ENCODE measurements at regions not wholly inside any gene's neighbourhood (a gene's known extent, or its start where the extent isn't known, plus 50 kb on each side); places are given as distances from the start of the nearest gene placed in this dataset.

DNA sequence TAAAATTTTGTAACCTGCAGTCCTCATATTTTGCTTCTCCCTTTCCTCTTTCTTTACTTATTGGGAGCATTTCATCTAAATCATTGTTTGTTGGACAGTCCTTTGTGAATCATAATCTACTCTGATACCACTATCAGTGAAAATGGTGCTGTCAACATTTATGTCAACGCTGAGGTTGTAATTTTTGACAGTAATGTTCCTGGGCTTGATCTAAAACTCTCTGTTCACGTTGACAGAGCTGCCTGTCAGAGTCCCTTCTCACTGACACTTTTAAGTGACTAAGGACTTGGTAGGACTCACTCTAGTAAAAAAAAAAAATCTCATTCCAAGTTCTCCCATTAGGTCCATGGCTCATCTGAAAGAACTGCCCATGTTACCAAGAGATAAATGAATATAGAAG is 1640.8 kb upstream of the PIK3C3 start:
- Histone ChIP-seq H3K27ac (ENCODE audit: low read depth, low read length) (no peak overlapping the region), H3K9ac (ENCODE audit: low read length) (no peak overlapping the region), H3K79me2 (ENCODE audit: insufficient read depth, low read length) (no peaks in the 10 kb centered on the region), H2AFZ (ENCODE audit: low read depth, low read length) (no peak overlapping the region), H3K9me3 (ENCODE audit: insufficient read depth, low read depth, low read length) (no peaks in the 10 kb centered on the region), H3K36me3 (ENCODE audit: insufficient read depth, low read length) (no peaks in the 10 kb centered on the region), H3K4me2 (ENCODE audit: low read length) (no peak overlapping the region), H3K4me1 (ENCODE audit: insufficient read depth, low read length) (no peaks in the 10 kb centered on the region), H3K4me3 (ENCODE audit: insufficient read depth, low read depth, low read length) (no peak overlapping the region), H4K20me1 (ENCODE audit: insufficient read depth, low read length) (no peaks in the 10 kb centered on the region), H3K27me3 (ENCODE audit: insufficient read depth, low read length) (no peaks in the 10 kb centered on the region)
- Mint-ChIP-seq H3K4me3 (ENCODE audit: unreplicated experiment) (no peak overlapping the region), H3K36me3 (ENCODE audit: low read depth, unreplicated experiment) (no peaks in the 10 kb centered on the region), H3K27me3 (ENCODE audit: low read depth, unreplicated experiment) (no peaks in the 10 kb centered on the region), H3K9me3 (ENCODE audit: unreplicated experiment) (no peaks in the 10 kb centered on the region), H3K27ac (ENCODE audit: unreplicated experiment) (no peak overlapping the region), H3K4me1 (ENCODE audit: low read depth, unreplicated experiment) (no peaks in the 10 kb centered on the region)
- FAIRE-seq (no peak), DNase-seq (ENCODE audit: low read depth) (no peak)
- TF ChIP-seq EZH2 (IDR thresholded peaks at IDR 0.05; ENCODE audit: insufficient read depth, low read length), result no peak
- TF ChIP-seq, protein P1, sequence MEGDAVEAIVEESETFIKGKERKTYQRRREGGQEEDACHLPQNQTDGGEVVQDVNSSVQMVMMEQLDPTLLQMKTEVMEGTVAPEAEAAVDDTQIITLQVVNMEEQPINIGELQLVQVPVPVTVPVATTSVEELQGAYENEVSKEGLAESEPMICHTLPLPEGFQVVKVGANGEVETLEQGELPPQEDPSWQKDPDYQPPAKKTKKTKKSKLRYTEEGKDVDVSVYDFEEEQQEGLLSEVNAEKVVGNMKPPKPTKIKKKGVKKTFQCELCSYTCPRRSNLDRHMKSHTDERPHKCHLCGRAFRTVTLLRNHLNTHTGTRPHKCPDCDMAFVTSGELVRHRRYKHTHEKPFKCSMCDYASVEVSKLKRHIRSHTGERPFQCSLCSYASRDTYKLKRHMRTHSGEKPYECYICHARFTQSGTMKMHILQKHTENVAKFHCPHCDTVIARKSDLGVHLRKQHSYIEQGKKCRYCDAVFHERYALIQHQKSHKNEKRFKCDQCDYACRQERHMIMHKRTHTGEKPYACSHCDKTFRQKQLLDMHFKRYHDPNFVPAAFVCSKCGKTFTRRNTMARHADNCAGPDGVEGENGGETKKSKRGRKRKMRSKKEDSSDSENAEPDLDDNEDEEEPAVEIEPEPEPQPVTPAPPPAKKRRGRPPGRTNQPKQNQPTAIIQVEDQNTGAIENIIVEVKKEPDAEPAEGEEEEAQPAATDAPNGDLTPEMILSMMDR (IDR thresholded peaks at IDR 0.05; ENCODE audit: insufficient read depth, low read depth, low read length), result no peak

DNA sequence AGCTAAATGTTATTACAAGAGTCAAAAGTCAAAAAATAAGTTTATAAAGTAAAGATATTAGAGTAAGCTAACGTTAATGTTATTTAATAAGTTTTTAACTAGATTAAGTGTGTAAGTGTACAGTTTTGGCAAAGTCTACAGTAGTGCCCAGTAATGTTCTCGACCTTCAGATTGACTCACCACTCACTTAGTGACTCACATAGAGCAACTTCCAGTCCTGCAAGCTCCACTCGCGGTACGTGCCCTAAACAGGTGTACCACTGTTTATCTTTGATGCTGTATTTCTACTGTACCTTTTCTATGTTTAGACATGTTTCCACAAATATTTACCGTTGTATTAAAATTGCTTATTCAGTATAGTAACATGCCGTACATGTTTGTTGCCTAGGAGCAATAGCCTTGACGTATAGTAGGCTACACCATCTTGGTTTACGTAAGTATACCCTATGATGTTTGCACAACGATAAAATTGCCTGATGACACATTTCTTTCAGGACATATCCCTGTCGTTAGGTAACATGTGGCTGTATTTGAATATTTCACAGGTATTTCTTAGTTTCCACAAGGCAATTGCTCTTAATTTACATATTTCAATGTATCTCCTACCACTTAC is 1641.9 kb upstream of the PIK3C3 start:
- Histone ChIP-seq H3K27ac (ENCODE audit: low read depth, low read length) (no peak overlapping the region), H3K9me3 (ENCODE audit: insufficient read depth, low read depth, low read length) (no peaks in the 10 kb centered on the region), H3K79me2 (ENCODE audit: insufficient read depth, low read length) (no peaks in the 10 kb centered on the region), H3K4me1 (ENCODE audit: insufficient read depth, low read length) (no peaks in the 10 kb centered on the region), H2AFZ (ENCODE audit: low read depth, low read length) (no peak overlapping the region), H3K4me2 (ENCODE audit: low read length) (no peak overlapping the region), H4K20me1 (ENCODE audit: insufficient read depth, low read length) (no peaks in the 10 kb centered on the region), H3K9ac (ENCODE audit: low read length) (no peak overlapping the region), H3K4me3 (ENCODE audit: insufficient read depth, low read depth, low read length) (no peak overlapping the region), H3K27me3 (ENCODE audit: insufficient read depth, low read length) (no peaks in the 10 kb centered on the region), H3K36me3 (ENCODE audit: insufficient read depth, low read length) (no peaks in the 10 kb centered on the region)
- Mint-ChIP-seq H3K9me3 (ENCODE audit: unreplicated experiment) (no peaks in the 10 kb centered on the region), H3K4me3 (ENCODE audit: unreplicated experiment) (no peak overlapping the region), H3K27ac (ENCODE audit: unreplicated experiment) (no peak overlapping the region), H3K36me3 (ENCODE audit: low read depth, unreplicated experiment) (no peaks in the 10 kb centered on the region), H3K27me3 (ENCODE audit: low read depth, unreplicated experiment) (no peaks in the 10 kb centered on the region), H3K4me1 (ENCODE audit: low read depth, unreplicated experiment) (no peaks in the 10 kb centered on the region)
- FAIRE-seq (no peak), DNase-seq (ENCODE audit: low read depth) (no peak)
- TF ChIP-seq, protein P1 (IDR thresholded peaks at IDR 0.05; ENCODE audit: insufficient read depth, low read depth, low read length), result no peak
- no peak for TF ChIP-seq EZH2 (IDR thresholded peaks at IDR 0.05; ENCODE audit: insufficient read depth, low read length)

DNA sequence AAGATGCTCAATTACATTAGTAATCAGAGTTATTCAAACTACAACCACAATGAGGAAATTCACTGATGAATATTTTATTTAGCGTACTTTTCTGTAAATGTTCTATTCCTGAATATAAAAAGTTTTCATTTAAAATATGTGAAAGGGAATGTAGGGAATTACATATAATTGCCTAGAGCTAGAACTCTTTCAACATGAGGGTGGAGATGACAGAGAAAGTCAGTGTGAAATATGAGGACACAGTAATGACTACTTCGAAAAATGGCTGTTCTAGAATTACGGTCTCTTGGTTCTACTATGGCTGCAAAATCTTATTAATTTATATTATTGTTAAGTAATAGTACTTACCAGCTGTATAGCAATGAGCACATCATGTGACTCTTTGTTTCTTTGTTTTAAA is 1647.4 kb upstream of the PIK3C3 start:
- H3K9ac ChIP-seq (ENCODE audit: low read length), result no peak overlapping the region
- Mint-ChIP-seq H3K36me3 (ENCODE audit: low read depth, unreplicated experiment) (no peaks in the 10 kb centered on the region), H3K4me1 (ENCODE audit: low read depth, unreplicated experiment) (no peaks in the 10 kb centered on the region), H3K9me3 (ENCODE audit: unreplicated experiment) (peaks cover 5% of the 10 kb centered on the region), H3K27me3 (ENCODE audit: low read depth, unreplicated experiment) (no peaks in the 10 kb centered on the region), H3K4me3 (ENCODE audit: unreplicated experiment) (no peak overlapping the region), H3K27ac (ENCODE audit: unreplicated experiment) (no peak overlapping the region)
- no peaks in the 10 kb centered on the region for H4K20me1 ChIP-seq (ENCODE audit: insufficient read depth, low read length)
- no peaks in the 10 kb centered on the region for H3K36me3 ChIP-seq (ENCODE audit: insufficient read depth, low read length)
- FAIRE-seq (no peak), DNase-seq (ENCODE audit: low read depth) (no peak)
- H2AFZ ChIP-seq (ENCODE audit: low read depth, low read length), result no peak overlapping the region
- no peaks in the 10 kb centered on the region for H3K27me3 ChIP-seq (ENCODE audit: insufficient read depth, low read length)
- no peaks in the 10 kb centered on the region for H3K79me2 ChIP-seq (ENCODE audit: insufficient read depth, low read length)
- no peaks in the 10 kb centered on the region for H3K4me1 ChIP-seq (ENCODE audit: insufficient read depth, low read length)
- H3K4me3 ChIP-seq (ENCODE audit: insufficient read depth, low read depth, low read length), result no peak overlapping the region
- TF ChIP-seq EZH2 (IDR thresholded peaks at IDR 0.05; ENCODE audit: insufficient read depth, low read length), result no peak
- TF ChIP-seq, protein P1 (IDR thresholded peaks at IDR 0.05; ENCODE audit: insufficient read depth, low read depth, low read length), result no peak
- H3K27ac ChIP-seq (ENCODE audit: low read depth, low read length), result no peak overlapping the region
- no peak overlapping the region for H3K4me2 ChIP-seq (ENCODE audit: low read length)
- no peaks in the 10 kb centered on the region for H3K9me3 ChIP-seq (ENCODE audit: insufficient read depth, low read depth, low read length)
